Type B pancreatic cell (in vitro differentiated cells): ENCODE measurements at regions not wholly inside any gene's neighbourhood (a gene's known extent, or its start where the extent isn't known, plus 50 kb on each side); places are given as distances from the start of the nearest gene placed in this dataset.

Experiments
- DNase-seq: peaks from one replicate; pipeline ENCODE4 v3.0.0; 2021; ENCODE audit warnings: mixed read lengths; ENCODE audit not compliant: unreplicated experiment; ENCODE audit errors: extremely low spot score
- H3K27ac Mint-ChIP-seq: 2 replicates; pipeline ENCODE4 v1.8.0; 2021; ENCODE audit warnings: mild to moderate bottlenecking, mixed read lengths
- H3K27me3 Mint-ChIP-seq: 2 replicates; pipeline ENCODE4 v1.8.0; 2021; ENCODE audit warnings: mixed read lengths
- H3K36me3 Mint-ChIP-seq: 2 replicates; pipeline ENCODE4 v1.8.0; 2021; ENCODE audit warnings: mixed read lengths
- H3K4me1 Mint-ChIP-seq: one replicate; pipeline ENCODE4 v1.8.0; 2021; ENCODE audit warnings: mixed read lengths; ENCODE audit not compliant: unreplicated experiment
- H3K4me3 Mint-ChIP-seq: 2 replicates; pipeline ENCODE4 v1.8.0; 2021; ENCODE audit warnings: mild to moderate bottlenecking, mixed read lengths
- H3K9me3 Mint-ChIP-seq: 2 replicates; pipeline ENCODE4 v1.8.0; 2021; ENCODE audit warnings: mixed read lengths
- CTCF ChIP-seq: fragments of 200-600 bp; sonication (generic); conservative IDR thresholded peaks from 2 replicates; pipeline ENCODE4 v1.5.0; 2021; ENCODE audit warnings: antibody characterized with exemption, mild to moderate bottlenecking

GRCh38 chr15:35843498-35843897 lies 297.5 kb upstream of the DPH6 start:
- Mint-ChIP-seq H3K36me3 (no peaks in the 10 kb centered on the region), H3K27me3 (peaks cover 17% of the 10 kb centered on the region), H3K27ac (no peak overlapping the region), H3K4me1 (peaks cover 10% of the 10 kb centered on the region), H3K4me3 (no peak overlapping the region), H3K9me3 (no peaks in the 10 kb centered on the region)
- no peak for TF ChIP-seq CTCF
- no peak for DNase-seq

GRCh38 chr15:35850284-35850683 lies 304.3 kb upstream of the DPH6 start:
- no peak for DNase-seq
- H3K36me3 Mint-ChIP-seq, result no peaks in the 10 kb centered on the region
- H3K9me3 Mint-ChIP-seq, result no peaks in the 10 kb centered on the region

DNA sequence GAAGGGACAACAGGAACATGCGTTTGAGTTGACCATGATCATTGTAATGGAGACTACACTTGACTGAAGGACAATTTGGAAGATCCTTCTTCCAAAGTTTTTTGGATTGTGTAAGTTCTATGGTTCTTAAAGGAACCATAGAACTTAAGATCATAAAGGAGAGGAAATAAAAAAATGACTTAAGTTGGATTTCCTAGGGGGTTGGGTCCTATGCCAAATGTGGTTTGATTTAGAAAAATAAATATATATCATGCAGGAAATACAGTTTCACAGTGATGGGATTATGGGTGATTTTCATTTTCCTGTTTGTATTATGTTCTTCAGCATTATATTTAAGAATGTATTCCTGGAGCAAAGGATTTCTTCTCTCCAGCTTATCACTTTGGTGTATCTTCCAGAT lies 305.5 kb upstream of the DPH6 start:
- Mint-ChIP-seq H3K4me1 (peaks cover 12% of the 10 kb centered on the region), H3K27ac (no peak overlapping the region), H3K27me3 (no peaks in the 10 kb centered on the region), H3K36me3 (no peaks in the 10 kb centered on the region), H3K4me3 (no peak overlapping the region), H3K9me3 (no peaks in the 10 kb centered on the region)
- no peak for TF ChIP-seq CTCF
- no peak for DNase-seq

More at GRCh38 chr15:35850284-35850683, 304.3 kb upstream of the DPH6 start:
- no peak overlapping the region for H3K4me3 Mint-ChIP-seq
- H3K27ac Mint-ChIP-seq, result no peak overlapping the region
- no peak for TF ChIP-seq CTCF
- peaks cover 12% of the 10 kb centered on the region for H3K4me1 Mint-ChIP-seq
- peaks cover 3% of the 10 kb centered on the region for H3K27me3 Mint-ChIP-seq

DNA sequence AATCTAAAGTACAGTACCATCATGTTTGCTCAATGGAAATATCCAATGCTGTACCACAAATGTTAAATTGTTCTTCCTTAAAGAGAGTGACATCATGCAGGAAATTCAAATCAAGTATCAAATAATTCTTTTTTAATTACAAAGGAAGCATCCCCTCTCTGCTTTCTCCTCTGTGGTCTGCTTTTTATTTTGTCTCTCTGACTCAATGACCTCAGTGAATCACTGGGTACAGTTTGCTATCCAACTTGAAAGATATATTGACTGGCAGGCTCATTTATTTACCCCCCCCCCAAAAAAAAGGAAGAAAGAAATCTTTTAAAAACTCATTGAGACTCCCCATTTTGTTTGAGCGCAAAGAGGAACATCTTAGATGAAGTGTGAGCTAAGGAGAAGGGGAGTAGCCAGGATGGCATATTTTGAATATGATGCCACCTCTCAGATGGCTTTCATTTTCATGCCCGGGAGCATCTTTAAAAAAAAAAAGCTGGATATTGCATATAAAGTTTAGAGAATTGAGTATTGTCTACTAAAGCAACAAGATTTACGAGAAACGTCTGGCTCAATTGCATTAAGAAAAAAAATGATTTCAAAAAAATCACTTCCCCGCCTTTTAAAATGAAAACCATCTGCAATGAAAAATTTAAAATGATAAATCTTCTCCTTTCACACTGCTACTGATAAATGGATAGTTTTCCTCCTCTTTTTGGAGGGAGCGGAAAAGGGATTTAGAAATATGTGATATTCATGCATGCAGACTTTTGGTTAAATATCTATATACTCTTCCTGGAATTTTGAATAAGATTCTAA lies 307.1 kb upstream of the DPH6 start:
- H3K4me1 Mint-ChIP-seq, result peaks cover 12% of the 10 kb centered on the region
- no peak for TF ChIP-seq CTCF
- H3K4me3 Mint-ChIP-seq, result no peak overlapping the region
- no peak for DNase-seq
- H3K27me3 Mint-ChIP-seq, result no peaks in the 10 kb centered on the region
- no peaks in the 10 kb centered on the region for H3K9me3 Mint-ChIP-seq
- no peaks in the 10 kb centered on the region for H3K36me3 Mint-ChIP-seq
- no peak overlapping the region for H3K27ac Mint-ChIP-seq

- no peak overlapping the region for H3K4me3 Mint-ChIP-seq
Measured at GRCh38 chr15:35854316-35854715, 308.4 kb upstream of the DPH6 start.

More at GRCh38 chr15:35854316-35854715, 308.4 kb upstream of the DPH6 start:
- no peak for TF ChIP-seq CTCF
- Mint-ChIP-seq H3K4me1 (peaks cover 20% of the 10 kb centered on the region), H3K27ac (no peak overlapping the region), H3K36me3 (no peaks in the 10 kb centered on the region), H3K9me3 (no peaks in the 10 kb centered on the region), H3K27me3 (no peaks in the 10 kb centered on the region)
- no peak for DNase-seq
